IMR-90 (cell line): ENCODE measurements at regions not wholly inside any gene's neighbourhood (a gene's known extent, or its start where the extent isn't known, plus 50 kb on each side); places are given as distances from the start of the nearest gene placed in this dataset.

Experiments
- ATAC-seq: fragments of 200-7000 bp; cut with Tn5 transposase; 2 replicates; pipeline ENCODE4 v1.9.1; 2020; ENCODE audit warnings: low read depth, mild to moderate bottlenecking, moderate library complexity
- BruUV-seq: library from RNA; stranded (reverse); fragments of 400-500 nt; replicated peaks from 2 replicates; lab custom pipeline; 2021; lab: Mats Ljungman, UMichigan
- CTCF ChIA-PET: fragments of 300-600 bp; formaldehyde crosslinking; extraction: SDS; loops from one replicate; lab custom pipeline; 2021; ENCODE audit warnings: antibody characterized with exemption; lab: Yijun Ruan, JAX
- POLR2A ChIA-PET: fragments of 300-600 bp; sonication (Branson Sonifier 250); formaldehyde crosslinking; loops from one replicate; lab custom pipeline; 2022; ENCODE audit warnings: antibody characterized with exemption; ENCODE audit not compliant: unreplicated experiment; lab: Charles Lee
- DNase-seq: peaks from one replicate; pipeline ENCODE4 v3.0.0; 2013
- H2AFZ ChIP-seq: replicated peaks from 2 replicates; pipeline ENCODE3; 2013; ENCODE audit warnings: low read length, mild to moderate bottlenecking; ENCODE audit not compliant: poor library complexity
- H2AK5ac ChIP-seq: 2 replicates; pipeline ENCODE4 v1.6.1; 2013; ENCODE audit warnings: low read depth, low read length, inconsistent platforms
- H2AK9ac ChIP-seq: replicated peaks from 2 replicates; pipeline ENCODE3; 2013; ENCODE audit warnings: mild to moderate bottlenecking, low read depth, low read length, moderate library complexity; ENCODE audit not compliant: poor library complexity
- H2BK120ac ChIP-seq: 2 replicates; pipeline ENCODE4 v1.6.1; 2013; ENCODE audit warnings: low read depth, low read length, inconsistent platforms
- H2BK15ac ChIP-seq: 3 replicates; pipeline ENCODE4 v1.6.1; 2013; ENCODE audit warnings: low read depth, low read length, inconsistent platforms
- H2BK20ac ChIP-seq: 2 replicates; pipeline ENCODE4 v1.6.1; 2013; ENCODE audit warnings: low read depth, mild to moderate bottlenecking, inconsistent platforms, low read length, moderate library complexity
- H2BK5ac ChIP-seq: 2 replicates; pipeline ENCODE4 v1.6.1; 2013; ENCODE audit warnings: mild to moderate bottlenecking, low read depth, low read length, inconsistent platforms; ENCODE audit not compliant: poor library complexity, severe bottlenecking
- H3K14ac ChIP-seq: replicated peaks from 2 replicates; pipeline ENCODE4 v1.6.1; 2013; ENCODE audit warnings: low read depth, low read length, inconsistent platforms
- H3K18ac ChIP-seq: 2 replicates; pipeline ENCODE4 v1.6.1; 2013; ENCODE audit warnings: low read depth, low read length, control low read depth
- H3K23ac ChIP-seq: 2 replicates; pipeline ENCODE4 v1.6.1; 2013; ENCODE audit warnings: low read depth, low read length, inconsistent platforms
- H3K27ac ChIP-seq: 2 replicates; pipeline ENCODE4 v1.5.1; 2013; ENCODE audit warnings: mild to moderate bottlenecking, control low read depth, low read length; ENCODE audit not compliant: insufficient read depth
- H3K27me3 ChIP-seq: 2 replicates; pipeline ENCODE4 v1.6.1; 2013; ENCODE audit warnings: low read length; ENCODE audit not compliant: control insufficient read depth, insufficient read depth
- H3K36me3 ChIP-seq: 2 replicates; pipeline ENCODE4 v1.6.1; 2013; ENCODE audit warnings: low read length, mixed read lengths; ENCODE audit not compliant: control insufficient read depth, insufficient read depth
- H3K4ac ChIP-seq: 2 replicates; pipeline ENCODE4 v1.6.1; 2013; ENCODE audit warnings: low read depth, low read length, inconsistent platforms
- H3K4me1 ChIP-seq: 2 replicates; pipeline ENCODE4 v1.6.1; 2013; ENCODE audit warnings: low read length, mixed read lengths; ENCODE audit not compliant: control insufficient read depth, insufficient read depth
- H3K4me2 ChIP-seq: 2 replicates; pipeline ENCODE4 v1.6.1; 2013; ENCODE audit warnings: low read depth, mild to moderate bottlenecking, control low read depth, low read length, moderate library complexity
- H3K4me3 ChIP-seq: 2 replicates; pipeline ENCODE4 v1.5.1; 2013; ENCODE audit warnings: low read depth, mild to moderate bottlenecking, control low read depth, low read length, moderate library complexity; ENCODE audit not compliant: insufficient read depth
- H3K56ac ChIP-seq: 2 replicates; pipeline ENCODE4 v1.6.1; 2013; ENCODE audit warnings: low read length, inconsistent platforms; ENCODE audit not compliant: insufficient read depth; ENCODE audit errors: extremely low read depth
- H3K79me1 ChIP-seq, 2 experiments: 2 replicates each; pipeline ENCODE4 v1.6.1; 2013; ENCODE audit warnings: low read length in 2 of 2, inconsistent platforms in 1 of 2, low read depth in 1 of 2
- H3K9ac ChIP-seq: 2 replicates; pipeline ENCODE4 v1.6.1; 2013; ENCODE audit warnings: low read depth, low read length, control low read depth
- H3K9me1 ChIP-seq: 2 replicates; pipeline ENCODE4 v1.6.1; 2013; ENCODE audit warnings: low read length, inconsistent platforms; ENCODE audit not compliant: insufficient read depth
- H3K9me3 ChIP-seq: 2 replicates; pipeline ENCODE4 v1.6.1; 2013; ENCODE audit warnings: low read length; ENCODE audit not compliant: control insufficient read depth, insufficient read depth
- H4K20me1 ChIP-seq: 2 replicates; pipeline ENCODE4 v1.6.1; 2013; ENCODE audit warnings: low read length, inconsistent platforms; ENCODE audit not compliant: insufficient read depth
- H4K5ac ChIP-seq: 2 replicates; pipeline ENCODE4 v1.6.1; 2013; ENCODE audit warnings: mild to moderate bottlenecking, low read depth, low read length, control low read depth
- H4K8ac ChIP-seq, 2 experiments: 2 replicates each; pipeline ENCODE4 v1.6.1; 2013; ENCODE audit warnings: low read depth in 2 of 2, low read length in 2 of 2, control low read depth in 1 of 2, inconsistent platforms in 1 of 2
- H4K91ac ChIP-seq: 2 replicates; pipeline ENCODE4 v1.6.1; 2013; ENCODE audit warnings: low read depth, low read length, inconsistent platforms; ENCODE audit not compliant: insufficient read depth
- ELK1 ChIP-seq: fragments of 150-350 bp; IDR thresholded peaks from 2 replicates; pipeline ENCODE4 v1.6.1; 2016; ENCODE audit warnings: low read depth, mild to moderate bottlenecking, low read length, moderate library complexity, borderline replicate concordance
- MAFK ChIP-seq: IDR thresholded peaks from 2 replicates; pipeline ENCODE4 v1.6.1; 2012; ENCODE audit warnings: low read depth, low read length, improper control_type of control experiment
- NFE2L2 ChIP-seq: fragments of 150-350 bp; IDR thresholded peaks from 2 replicates; pipeline ENCODE4 v1.6.1; 2016; ENCODE audit warnings: low read depth, mild to moderate bottlenecking, low read length
- POLR2A ChIP-seq: IDR thresholded peaks from 2 replicates; pipeline ENCODE4 v1.6.1; 2012; ENCODE audit warnings: mild to moderate bottlenecking, low read depth, low read length
- USF2 ChIP-seq: fragments of 150-350 bp; IDR thresholded peaks from 2 replicates; pipeline ENCODE4 v1.6.1; 2017; ENCODE audit warnings: mild to moderate bottlenecking, antibody characterized with exemption, low read length, low read depth
- dilution Hi-C: fragments of 300-500 bp; cut with HindIII; formaldehyde crosslinking; loops from one replicate; pipeline ENCODE4 v1.14.3; 2018; ENCODE audit warnings: low sequenced_read_pairs; ENCODE audit not compliant: unreplicated experiment
- in situ Hi-C: fragments of 300-500 bp; cut with MboI; formaldehyde crosslinking; loops from 3 replicates; pipeline ENCODE4 v1.14.3; 2019; ENCODE audit warnings: low sequenced_read_pairs, inconsistent platforms, mixed read lengths
- intact Hi-C: fragments of 100-400 bp; cut with micrococcal nuclease; formaldehyde crosslinking; loops from 2 replicates; pipeline ENCODE4 v1.10.0; 2022

GRCh38 chr12:105874121-105874520, 264.6 kb downstream of the NUAK1 start:
- intact Hi-C loops (no loop called here), in situ Hi-C loops (no loop called here), dilution Hi-C loops (no loop called here)
- Histone ChIP-seq H2BK15ac (no peak overlapping the region), H3K79me1 (no peaks in the 10 kb centered on the region), H3K27me3 (no peaks in the 10 kb centered on the region), H3K18ac (no peak overlapping the region), H4K8ac (no peak overlapping the region), H3K4me1 (no peaks in the 10 kb centered on the region), H2AK5ac (no peak overlapping the region), H3K56ac (no peak overlapping the region), H3K4me3 (no peak overlapping the region), H3K9me3 (no peaks in the 10 kb centered on the region), H4K20me1 (no peaks in the 10 kb centered on the region), H3K9me1 (no peaks in the 10 kb centered on the region), H2BK120ac (no peak overlapping the region), H3K36me3 (no peaks in the 10 kb centered on the region), H3K14ac (no peak overlapping the region), H4K5ac (no peak overlapping the region), H3K27ac (no peak overlapping the region), H3K4me2 (no peak overlapping the region), H2AK9ac (no peak overlapping the region), H2BK5ac (no peak overlapping the region), H2BK20ac (no peak overlapping the region), H3K9ac (no peak overlapping the region), H3K23ac (no peak overlapping the region), H2AFZ (no peak overlapping the region), H4K91ac (no peak overlapping the region), H3K4ac (no peak overlapping the region)
- BruUV-seq: no TSS peak
- CTCF ChIA-PET: no interaction called here
- POLR2A ChIA-PET: no interaction called here
- DNase-seq (no peak), ATAC-seq (no peak)
- no peak for TF ChIP-seq POLR2A
- no peak for TF ChIP-seq ELK1
- no peak for TF ChIP-seq USF2
- no peak for TF ChIP-seq NFE2L2
- no peak for TF ChIP-seq MAFK
